SK-N-SH (cell line): ENCODE measurements at regions not wholly inside any gene's neighbourhood (a gene's known extent, or its start where the extent isn't known, plus 50 kb on each side); places are given as distances from the start of the nearest gene placed in this dataset.

ENCODE experiments used
- CTCF ChIA-PET: fragments of 300-600, 350-600 bp; formaldehyde crosslinking; extraction: SDS; loops from one replicate; lab custom pipeline; 2021; lab: Yijun Ruan, JAX
- POLR2A ChIA-PET: fragments of 350-600 bp; sonication (Branson Sonifier 250); formaldehyde crosslinking; extraction: SDS; loops from one replicate; lab custom pipeline; 2020; ENCODE audit warnings: antibody characterized with exemption, inconsistent platforms; lab: Yijun Ruan, JAX
- DNase-seq: peaks from one replicate; pipeline ENCODE4 v3.0.0; 2012
- H2AFZ ChIP-seq: fragments of 200-600 bp; sonication (generic); 2 replicates; pipeline ENCODE4 v1.8.1; 2016; ENCODE audit warnings: antibody characterized with exemption, mild to moderate bottlenecking, low read depth
- H3F3A ChIP-seq: fragments of 200-600 bp; sonication (generic); replicated peaks from 2 replicates; pipeline ENCODE3; 2016; ENCODE audit warnings: antibody characterized with exemption, mild to moderate bottlenecking; ENCODE audit not compliant: insufficient read depth
- H3K27ac ChIP-seq, 2 experiments: fragments of 200-500 bp in 1 of 2; fragments of 200-600 bp in 1 of 2; sonication (Bioruptor generic) in 1 of 2; sonication (generic), shearing (Covaris generic) in 1 of 2; 2 replicates each; pipeline versions ENCODE4 v1.5.1 to v1.6.1; 2014 to 2016; ENCODE audit warnings: low read depth in 2 of 2, inconsistent platforms in 1 of 2, low read length in 1 of 2, mild to moderate bottlenecking in 1 of 2, mixed read lengths in 1 of 2
- H3K27me3 ChIP-seq: fragments of 200-600 bp; sonication (generic), shearing (Covaris generic); 2 replicates; pipeline ENCODE4 v1.6.1; 2016; ENCODE audit warnings: mixed run types; ENCODE audit not compliant: insufficient read depth
- H3K36me3 ChIP-seq, 2 experiments: fragments of 200-500 bp in 1 of 2; fragments of 200-600 bp in 1 of 2; sonication (Bioruptor generic) in 1 of 2; sonication (generic) in 1 of 2; replicated peaks in 1 of 2; 2 replicates each; pipeline versions ENCODE3 to v1.5.1; 2014 to 2016; ENCODE audit warnings: low read length in 1 of 2, mild to moderate bottlenecking in 1 of 2; ENCODE audit not compliant: insufficient read depth in 2 of 2, control insufficient read depth in 1 of 2
- H3K4me1 ChIP-seq, 2 experiments: fragments of 200-500 bp in 1 of 2; fragments of 200-600 bp in 1 of 2; sonication (Bioruptor generic) in 1 of 2; sonication (generic), shearing (Covaris generic) in 1 of 2; 2 replicates each; pipeline versions ENCODE4 v1.5.1 to v1.6.1; 2014 to 2016; ENCODE audit warnings: low read depth in 1 of 2, low read length in 1 of 2, mixed run types in 1 of 2; ENCODE audit not compliant: insufficient read depth in 2 of 2, control insufficient read depth in 1 of 2
- H3K4me2 ChIP-seq: fragments of 200-600 bp; sonication (generic), shearing (Covaris generic); 2 replicates; pipeline ENCODE4 v1.6.1; 2017; ENCODE audit warnings: mixed run types
- H3K4me3 ChIP-seq, 2 experiments: fragments of 200-500 bp in 1 of 2; fragments of 200-600 bp in 1 of 2; sonication (Bioruptor generic) in 1 of 2; sonication (generic), shearing (Covaris generic) in 1 of 2; 2 replicates each; pipeline versions ENCODE4 v1.5.1 to v1.8.1; 2014 to 2016; ENCODE audit warnings: low read depth in 2 of 2, inconsistent platforms in 1 of 2, low read length in 1 of 2, mild to moderate bottlenecking in 1 of 2, mixed read lengths in 1 of 2, moderate library complexity in 1 of 2
- H3K79me2 ChIP-seq: fragments of 200-600 bp; sonication (generic); 2 replicates; pipeline ENCODE4 v1.8.1; 2017; ENCODE audit warnings: mild to moderate bottlenecking; ENCODE audit not compliant: insufficient read depth
- H3K9ac ChIP-seq: fragments of 200-600 bp; sonication (generic); 2 replicates; pipeline ENCODE4 v1.6.1; 2017; ENCODE audit warnings: mixed run types
- H3K9me2 ChIP-seq: fragments of 200-600 bp; sonication (generic); 2 replicates; pipeline ENCODE4 v1.6.1; 2017; ENCODE audit warnings: mixed run types
- H3K9me3 ChIP-seq: fragments of 200-600 bp; sonication (generic); 2 replicates; pipeline ENCODE4 v1.6.1; 2017; ENCODE audit warnings: mixed run types, mild to moderate bottlenecking, moderate library complexity
- H4K20me1 ChIP-seq: fragments of 200-600 bp; sonication (generic); 2 replicates; pipeline ENCODE4 v1.6.1; 2017; ENCODE audit warnings: mild to moderate bottlenecking, mixed run types; ENCODE audit not compliant: insufficient read depth
- ELF1 ChIP-seq: IDR thresholded peaks from 2 replicates; pipeline ENCODE4 v1.4.0; 2012
- EZH2phosphoT487 ChIP-seq: fragments of 200-600 bp; sonication (generic); IDR thresholded peaks from 2 replicates; pipeline ENCODE4 v1.6.1; 2017; ENCODE audit warnings: low read depth, mixed run types, mild to moderate bottlenecking, antibody characterized with exemption, moderate library complexity, borderline replicate concordance
- FOXJ3 ChIP-seq: sonication (generic); formaldehyde crosslinking; IDR thresholded peaks from 2 replicates; pipeline ENCODE4 v1.5.1; 2020; ENCODE audit warnings: mild to moderate bottlenecking, missing genetic modification reagents
- FOXM1 ChIP-seq: IDR thresholded peaks from 2 replicates; pipeline ENCODE4 v1.4.0; 2012; ENCODE audit warnings: low read depth, mild to moderate bottlenecking
- GABPA ChIP-seq: IDR thresholded peaks from 2 replicates; pipeline ENCODE4 v1.4.0; 2012; ENCODE audit warnings: low read depth, mild to moderate bottlenecking
- GATA2 ChIP-seq: sonication (generic); formaldehyde crosslinking; IDR thresholded peaks from 2 replicates; pipeline ENCODE4 v1.5.0; 2020; ENCODE audit warnings: mild to moderate bottlenecking, missing genetic modification reagents
- MXI1 ChIP-seq: IDR thresholded peaks from 2 replicates; pipeline ENCODE4 v1.6.1; 2012; ENCODE audit warnings: mild to moderate bottlenecking, low read depth, low read length, improper control_type of control experiment
- POLR2AphosphoS5 ChIP-seq: IDR thresholded peaks from 2 replicates; pipeline ENCODE4 v1.6.1; 2012; ENCODE audit warnings: low read depth, low read length
- RAD21 ChIP-seq: IDR thresholded peaks from 2 replicates; pipeline ENCODE4 v1.6.1; 2012; ENCODE audit warnings: mild to moderate bottlenecking, low read length
- RXRA ChIP-seq: IDR thresholded peaks from 2 replicates; pipeline ENCODE4 v1.4.0; 2012; ENCODE audit warnings: low read depth, mild to moderate bottlenecking, borderline replicate concordance
- SIN3A ChIP-seq: IDR thresholded peaks from 2 replicates; pipeline ENCODE4 v1.6.1; 2012; ENCODE audit warnings: low read depth, mild to moderate bottlenecking, low read length, moderate library complexity, borderline replicate concordance
- SMC3 ChIP-seq: IDR thresholded peaks from 2 replicates; pipeline ENCODE4 v1.6.1; 2012; ENCODE audit warnings: low read depth, low read length, improper control_type of control experiment
- TAF1 ChIP-seq: IDR thresholded peaks from 2 replicates; pipeline ENCODE4 v1.6.1; 2012; ENCODE audit warnings: low read depth, mild to moderate bottlenecking, low read length, moderate library complexity, borderline replicate concordance
- TEAD4 ChIP-seq: IDR thresholded peaks from 2 replicates; pipeline ENCODE4 v1.4.0; 2012; ENCODE audit warnings: mild to moderate bottlenecking, borderline replicate concordance; ENCODE audit not compliant: insufficient read depth
- YY1 ChIP-seq: IDR thresholded peaks from 2 replicates; pipeline ENCODE4 v1.4.0; 2012; ENCODE audit warnings: low read depth, mild to moderate bottlenecking
- WGBS: methylation state at CpG from one replicate; pipeline ENCODE4 v1.1.6; 2017; ENCODE audit warnings: low lambda C conversion rate; 5-methylcytosine and 5-hydroxymethylcytosine counted together
- TF ChIP-seq, protein P1 (sequence below): IDR thresholded peaks from 2 replicates; pipeline ENCODE4 v1.4.0; 2012; ENCODE audit warnings: low read depth, borderline replicate concordance
- TF ChIP-seq, protein P2 (sequence below): fragments of 150-350 bp; IDR thresholded peaks from 2 replicates; pipeline ENCODE4 v1.6.1; 2017; ENCODE audit warnings: antibody characterized with exemption, low read length, low read depth, borderline replicate concordance
- TF ChIP-seq, protein P3 (sequence below): IDR thresholded peaks from 2 replicates; pipeline ENCODE4 v1.6.1; 2012; ENCODE audit warnings: mild to moderate bottlenecking, low read depth, low read length, moderate library complexity
- TF ChIP-seq, protein P4 (sequence below): IDR thresholded peaks from 2 replicates; pipeline ENCODE4; 2012

DNA sequence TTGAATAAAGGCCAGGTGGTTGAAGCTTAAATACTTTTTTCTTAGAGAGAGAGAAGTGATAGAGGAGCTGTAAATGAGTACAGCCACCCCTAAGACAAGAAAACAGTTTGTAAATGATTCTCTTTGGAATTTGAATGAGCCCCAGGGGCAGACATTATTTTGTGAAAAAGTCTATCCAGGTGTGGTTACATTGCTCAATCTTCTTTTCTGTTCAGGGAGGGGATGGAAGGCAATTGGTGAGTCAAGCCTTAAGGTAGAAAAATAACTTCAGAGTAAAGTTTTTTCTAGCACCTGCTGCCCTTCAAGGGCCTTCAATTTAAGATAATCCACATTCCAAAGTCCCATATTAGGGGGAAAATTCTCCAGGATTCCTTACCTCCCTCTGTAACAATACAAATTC is 646.7 kb downstream of the PDHA2 start:
- H3K27me3 ChIP-seq = no peaks in the 10 kb centered on the region
- no peak overlapping the region for H3K9ac ChIP-seq
- H4K20me1 ChIP-seq = no peaks in the 10 kb centered on the region
- no peaks in the 10 kb centered on the region for H3K79me2 ChIP-seq
- no peaks in the 10 kb centered on the region for H3F3A ChIP-seq
- no peaks in the 10 kb centered on the region for H3K9me3 ChIP-seq
- no peaks in the 10 kb centered on the region for H3K4me1 ChIP-seq
- no peak for TF ChIP-seq FOXM1
- no peak for TF ChIP-seq MXI1
- no peak for TF ChIP-seq SIN3A
- no peak for TF ChIP-seq ELF1
- TF ChIP-seq, protein P1, sequence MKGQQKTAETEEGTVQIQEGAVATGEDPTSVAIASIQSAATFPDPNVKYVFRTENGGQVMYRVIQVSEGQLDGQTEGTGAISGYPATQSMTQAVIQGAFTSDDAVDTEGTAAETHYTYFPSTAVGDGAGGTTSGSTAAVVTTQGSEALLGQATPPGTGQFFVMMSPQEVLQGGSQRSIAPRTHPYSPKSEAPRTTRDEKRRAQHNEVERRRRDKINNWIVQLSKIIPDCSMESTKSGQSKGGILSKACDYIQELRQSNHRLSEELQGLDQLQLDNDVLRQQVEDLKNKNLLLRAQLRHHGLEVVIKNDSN = no peak
- TF ChIP-seq GABPA = no peak
- TF ChIP-seq YY1 = no peak
- CTCF ChIA-PET = no interaction called here
- H3K4me2 ChIP-seq = no peak overlapping the region
- no peak overlapping the region for H3K4me3 ChIP-seq
- POLR2A ChIA-PET = no interaction called here
- H3K9me2 ChIP-seq = no peaks in the 10 kb centered on the region
- H3K27ac ChIP-seq = no peak overlapping the region
- no peak for DNase-seq
- no peak overlapping the region for H2AFZ ChIP-seq
- H3K36me3 ChIP-seq = no peaks in the 10 kb centered on the region

DNA sequence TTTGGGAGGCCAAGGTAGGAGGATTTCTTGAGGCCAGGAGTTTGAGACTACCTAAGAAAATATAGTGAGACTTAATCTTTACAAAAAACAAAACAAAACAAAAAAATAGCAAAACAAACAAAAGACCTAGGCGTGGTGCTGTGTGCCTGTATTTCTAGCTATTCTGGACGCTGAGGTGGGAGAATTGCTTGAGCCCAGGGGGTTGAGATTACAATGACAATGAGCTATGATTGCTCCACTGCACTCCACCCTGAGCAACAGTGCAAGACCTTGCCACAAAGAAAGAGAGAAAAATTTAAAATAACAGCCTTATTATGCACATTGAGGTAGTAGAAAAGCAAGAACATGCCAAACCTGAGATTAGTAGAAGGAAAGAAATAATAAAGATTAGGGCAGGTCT is 657.7 kb downstream of the PDHA2 start:
- H3K9me3 ChIP-seq = no peaks in the 10 kb centered on the region; the same call in 1 of the 2 replicates
- POLR2A ChIA-PET = no interaction called here
- CTCF ChIA-PET = no interaction called here
- H4K20me1 ChIP-seq = no peaks in the 10 kb centered on the region
- no peak overlapping the region for H3K9ac ChIP-seq
- H3K27me3 ChIP-seq = no peaks in the 10 kb centered on the region
- no peaks in the 10 kb centered on the region for H3K9me2 ChIP-seq
- no peak overlapping the region for H3K4me3 ChIP-seq
- H2AFZ ChIP-seq = no peak overlapping the region
- H3F3A ChIP-seq = no peaks in the 10 kb centered on the region
- H3K4me2 ChIP-seq = no peak overlapping the region
- no peak for TF ChIP-seq RAD21
- no peak for TF ChIP-seq SMC3
- TF ChIP-seq POLR2AphosphoS5 = no peak
- no peak for TF ChIP-seq ELF1
- TF ChIP-seq TAF1 = no peak
- TF ChIP-seq GATA2 (CRISPR knock-in tag) = no peak
- TF ChIP-seq RXRA = no peak
- TF ChIP-seq GABPA = no peak
- TF ChIP-seq FOXJ3 (CRISPR knock-in tag) = no peak
- TF ChIP-seq, protein P2, sequence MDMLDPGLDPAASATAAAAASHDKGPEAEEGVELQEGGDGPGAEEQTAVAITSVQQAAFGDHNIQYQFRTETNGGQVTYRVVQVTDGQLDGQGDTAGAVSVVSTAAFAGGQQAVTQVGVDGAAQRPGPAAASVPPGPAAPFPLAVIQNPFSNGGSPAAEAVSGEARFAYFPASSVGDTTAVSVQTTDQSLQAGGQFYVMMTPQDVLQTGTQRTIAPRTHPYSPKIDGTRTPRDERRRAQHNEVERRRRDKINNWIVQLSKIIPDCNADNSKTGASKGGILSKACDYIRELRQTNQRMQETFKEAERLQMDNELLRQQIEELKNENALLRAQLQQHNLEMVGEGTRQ = no peak
- no peak for TF ChIP-seq EZH2phosphoT487
- TF ChIP-seq, protein P3, sequence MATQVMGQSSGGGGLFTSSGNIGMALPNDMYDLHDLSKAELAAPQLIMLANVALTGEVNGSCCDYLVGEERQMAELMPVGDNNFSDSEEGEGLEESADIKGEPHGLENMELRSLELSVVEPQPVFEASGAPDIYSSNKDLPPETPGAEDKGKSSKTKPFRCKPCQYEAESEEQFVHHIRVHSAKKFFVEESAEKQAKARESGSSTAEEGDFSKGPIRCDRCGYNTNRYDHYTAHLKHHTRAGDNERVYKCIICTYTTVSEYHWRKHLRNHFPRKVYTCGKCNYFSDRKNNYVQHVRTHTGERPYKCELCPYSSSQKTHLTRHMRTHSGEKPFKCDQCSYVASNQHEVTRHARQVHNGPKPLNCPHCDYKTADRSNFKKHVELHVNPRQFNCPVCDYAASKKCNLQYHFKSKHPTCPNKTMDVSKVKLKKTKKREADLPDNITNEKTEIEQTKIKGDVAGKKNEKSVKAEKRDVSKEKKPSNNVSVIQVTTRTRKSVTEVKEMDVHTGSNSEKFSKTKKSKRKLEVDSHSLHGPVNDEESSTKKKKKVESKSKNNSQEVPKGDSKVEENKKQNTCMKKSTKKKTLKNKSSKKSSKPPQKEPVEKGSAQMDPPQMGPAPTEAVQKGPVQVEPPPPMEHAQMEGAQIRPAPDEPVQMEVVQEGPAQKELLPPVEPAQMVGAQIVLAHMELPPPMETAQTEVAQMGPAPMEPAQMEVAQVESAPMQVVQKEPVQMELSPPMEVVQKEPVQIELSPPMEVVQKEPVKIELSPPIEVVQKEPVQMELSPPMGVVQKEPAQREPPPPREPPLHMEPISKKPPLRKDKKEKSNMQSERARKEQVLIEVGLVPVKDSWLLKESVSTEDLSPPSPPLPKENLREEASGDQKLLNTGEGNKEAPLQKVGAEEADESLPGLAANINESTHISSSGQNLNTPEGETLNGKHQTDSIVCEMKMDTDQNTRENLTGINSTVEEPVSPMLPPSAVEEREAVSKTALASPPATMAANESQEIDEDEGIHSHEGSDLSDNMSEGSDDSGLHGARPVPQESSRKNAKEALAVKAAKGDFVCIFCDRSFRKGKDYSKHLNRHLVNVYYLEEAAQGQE = no peak
- TF ChIP-seq, protein P4, sequence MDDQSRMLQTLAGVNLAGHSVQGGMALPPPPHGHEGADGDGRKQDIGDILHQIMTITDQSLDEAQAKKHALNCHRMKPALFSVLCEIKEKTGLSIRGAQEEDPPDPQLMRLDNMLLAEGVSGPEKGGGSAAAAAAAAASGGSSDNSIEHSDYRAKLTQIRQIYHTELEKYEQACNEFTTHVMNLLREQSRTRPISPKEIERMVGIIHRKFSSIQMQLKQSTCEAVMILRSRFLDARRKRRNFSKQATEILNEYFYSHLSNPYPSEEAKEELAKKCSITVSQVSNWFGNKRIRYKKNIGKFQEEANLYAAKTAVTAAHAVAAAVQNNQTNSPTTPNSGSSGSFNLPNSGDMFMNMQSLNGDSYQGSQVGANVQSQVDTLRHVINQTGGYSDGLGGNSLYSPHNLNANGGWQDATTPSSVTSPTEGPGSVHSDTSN = no peak
- TF ChIP-seq TEAD4 = no peak
- TF ChIP-seq, protein P1 = no peak
- TF ChIP-seq, all 33 proteins: peak for 0
- Histone ChIP-seq H3K4me1 (no peaks in the 10 kb centered on the region), H3K27ac (no peak overlapping the region), H3K79me2 (no peaks in the 10 kb centered on the region), H3K36me3 (no peaks in the 10 kb centered on the region)
- WGBS = 30% methylated on average over 2 of the region's 2 CpGs
- DNase-seq = no peak
